HG03521 (cell line): ENCODE measurements at regions not wholly inside any gene's neighbourhood (a gene's known extent, or its start where the extent isn't known, plus 50 kb on each side); places are given as distances from the start of the nearest gene placed in this dataset.

Experiments used
- ATAC-seq: cut with Tn5 transposase; IDR thresholded peaks from one replicate; pipeline ENCODE4 v1.9.1; 2021; ENCODE audit warnings: mild to moderate bottlenecking, moderate library complexity; ENCODE audit not compliant: unreplicated experiment

DNA sequence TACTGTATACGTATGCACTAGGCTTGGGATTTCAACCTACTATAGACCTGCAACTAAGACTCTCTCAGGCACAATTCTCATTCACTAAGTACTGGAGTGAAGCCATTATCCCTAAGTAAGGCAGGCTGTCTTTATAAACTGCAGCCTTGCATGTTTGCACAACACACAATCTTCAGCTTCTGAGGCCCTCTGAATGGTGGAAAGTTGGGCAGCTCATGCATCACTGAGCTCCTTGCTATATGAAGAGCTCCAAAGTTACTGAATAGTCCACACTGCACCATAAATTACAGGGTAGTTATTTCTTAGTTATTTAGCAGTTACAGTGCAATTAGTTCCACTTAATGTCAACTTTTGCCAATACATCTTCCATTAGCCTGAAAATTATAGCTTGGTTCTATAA lies 384.6 kb downstream of the BRINP1 start:
- ATAC-seq, result no peak

DNA sequence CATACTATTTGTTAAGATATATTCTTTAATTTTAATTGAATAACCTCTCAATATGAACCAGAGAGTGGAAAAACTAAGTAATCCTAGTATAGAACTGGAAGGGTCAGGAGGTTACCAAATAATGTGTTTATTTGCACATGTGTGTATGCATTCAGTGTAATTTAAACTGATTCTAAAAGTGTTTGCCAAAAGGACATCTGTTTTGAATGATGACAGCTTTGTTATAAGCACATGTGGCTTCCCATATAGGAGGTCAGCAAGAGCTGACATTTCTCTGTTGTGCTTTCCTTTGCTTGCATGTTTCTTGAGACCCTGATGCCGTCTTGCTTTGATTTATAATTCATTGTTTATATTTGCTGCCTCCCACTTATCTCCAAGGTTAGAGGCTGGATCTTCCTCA lies 383.4 kb downstream of the BRINP1 start:
- no peak for ATAC-seq

DNA sequence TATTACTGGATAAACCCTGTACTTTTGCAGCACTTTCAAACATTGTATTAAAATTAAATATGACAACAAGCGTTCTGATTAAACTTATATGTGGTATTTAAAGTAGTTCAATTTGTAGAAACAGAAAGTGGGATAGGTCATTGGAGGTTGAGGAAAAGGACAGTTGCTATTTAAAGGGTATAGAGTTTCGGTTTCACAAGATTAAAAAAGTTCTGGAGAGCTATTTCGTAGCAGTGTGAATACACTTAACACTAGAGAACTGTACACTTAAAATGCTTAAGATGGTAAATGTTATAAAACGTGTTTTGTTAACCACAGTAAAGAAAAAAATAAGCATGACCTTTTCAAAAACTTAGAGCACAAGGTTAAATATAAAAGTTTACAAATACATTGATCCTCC lies 382.1 kb downstream of the BRINP1 start:
- ATAC-seq, result no peak

DNA sequence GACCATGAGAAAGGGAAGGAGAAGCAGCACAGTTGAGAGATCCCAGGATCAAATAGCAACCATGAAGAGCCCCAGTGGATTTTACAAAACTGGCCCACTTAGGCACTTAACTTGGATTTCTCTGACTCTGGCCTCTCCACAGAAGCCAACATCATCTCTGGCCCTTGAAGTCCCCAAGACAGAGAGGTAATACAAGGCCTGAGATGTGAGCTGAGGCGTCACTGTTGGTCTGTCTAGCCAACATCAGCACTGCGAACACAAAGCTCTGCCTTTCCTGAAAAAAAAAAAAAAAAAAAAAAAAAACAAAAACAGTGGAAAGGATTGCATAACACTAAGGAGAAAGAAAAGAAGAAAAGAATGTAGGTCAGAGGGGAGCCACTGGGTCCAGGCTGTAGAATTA lies 378.3 kb downstream of the BRINP1 start:
- ATAC-seq, result no peak

DNA sequence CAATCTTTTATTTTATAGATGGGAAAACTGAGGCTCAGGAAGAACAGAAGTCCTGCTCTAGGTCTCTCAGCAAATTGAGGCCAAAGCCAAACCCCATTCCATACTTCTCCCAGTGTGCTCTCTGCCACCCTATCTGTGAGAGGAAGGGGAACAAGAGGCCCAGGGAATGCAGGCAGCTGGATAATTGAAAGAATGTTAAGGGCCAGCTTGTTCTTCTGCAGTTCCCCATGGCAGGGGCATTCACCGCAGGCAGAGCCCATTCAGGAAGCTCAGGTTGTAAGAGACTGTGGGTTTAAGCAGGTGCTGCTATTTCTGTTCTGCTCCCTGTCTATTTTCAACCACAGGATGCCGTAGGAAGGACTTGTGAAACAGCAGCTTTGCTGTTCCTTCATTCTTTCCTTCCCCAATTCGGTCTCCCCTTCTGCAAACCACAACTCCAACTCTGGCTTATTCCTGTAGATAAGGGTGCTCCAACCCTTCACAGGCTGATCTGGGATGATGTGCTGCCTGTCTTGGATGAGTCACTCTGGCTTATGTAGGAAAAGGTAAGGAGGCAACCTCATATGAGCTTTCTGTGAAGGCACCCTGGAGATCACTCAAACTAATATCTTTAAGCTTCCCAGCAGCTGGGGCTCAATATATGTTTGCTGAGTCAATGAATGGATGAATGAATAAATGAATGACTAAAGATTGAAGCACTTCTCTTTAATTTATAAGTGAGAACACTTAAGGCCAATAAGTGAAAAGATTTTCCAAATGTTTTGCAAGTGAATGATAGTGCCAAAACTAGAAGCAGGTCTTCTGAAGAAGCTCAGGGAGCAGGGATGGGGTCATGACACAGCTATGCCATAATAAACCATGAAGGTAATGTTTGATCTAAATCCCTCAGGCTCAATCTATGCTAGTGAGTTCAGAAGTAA lies 377.6 kb downstream of the BRINP1 start:
- ATAC-seq, result no peak

DNA sequence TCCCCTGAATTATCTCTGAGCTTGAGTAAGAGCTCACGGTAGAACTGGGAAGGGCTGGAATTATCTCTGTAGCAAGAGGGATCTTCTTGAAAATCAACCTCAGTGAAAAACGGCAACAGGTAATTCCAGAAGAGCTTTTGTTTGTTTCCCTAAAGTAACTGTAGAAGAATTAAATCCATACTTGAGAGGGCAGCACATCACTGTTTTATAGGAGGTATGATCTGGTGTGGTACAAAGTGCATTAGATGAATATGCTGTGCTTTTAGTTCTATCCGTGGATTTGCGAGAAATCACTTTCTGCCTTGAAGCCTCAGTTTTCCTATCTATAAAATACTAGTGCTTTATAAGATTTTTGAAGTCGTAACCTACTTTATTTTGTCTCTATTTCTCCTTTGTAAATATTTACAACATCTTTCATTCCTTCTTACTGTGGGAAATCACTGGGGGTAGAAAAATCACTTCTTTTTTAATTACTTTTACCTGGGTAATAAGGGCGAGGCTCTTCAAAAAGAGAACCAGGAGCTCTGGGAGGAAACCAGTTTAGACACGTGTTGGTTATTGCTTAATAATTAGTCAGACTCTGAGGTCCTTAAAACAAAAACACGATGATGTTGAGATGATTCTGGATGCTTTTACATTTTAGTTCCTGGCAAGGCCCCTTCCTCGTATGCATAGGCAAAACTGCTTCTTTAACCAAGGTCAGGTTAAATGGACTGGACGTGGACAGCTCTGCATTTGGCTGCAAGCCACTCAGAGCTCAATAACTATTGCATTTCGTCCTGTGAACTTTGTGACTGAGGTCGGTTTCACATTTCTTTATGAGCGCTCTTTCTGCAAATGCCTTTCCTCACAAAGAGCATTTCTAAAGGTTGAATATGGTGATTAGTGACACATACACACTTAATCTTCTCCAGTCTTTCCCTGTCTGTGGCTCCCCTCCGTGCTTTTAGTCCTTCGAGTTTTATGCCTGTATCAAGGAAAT lies 376.1 kb downstream of the BRINP1 start:
- no peak for ATAC-seq

GRCh38 chr9:118993965-118994364 lies 375.3 kb downstream of the BRINP1 start:
- no peak for ATAC-seq

GRCh38 chr9:119002491-119002890 lies 366.7 kb downstream of the BRINP1 start:
- no peak for ATAC-seq

DNA sequence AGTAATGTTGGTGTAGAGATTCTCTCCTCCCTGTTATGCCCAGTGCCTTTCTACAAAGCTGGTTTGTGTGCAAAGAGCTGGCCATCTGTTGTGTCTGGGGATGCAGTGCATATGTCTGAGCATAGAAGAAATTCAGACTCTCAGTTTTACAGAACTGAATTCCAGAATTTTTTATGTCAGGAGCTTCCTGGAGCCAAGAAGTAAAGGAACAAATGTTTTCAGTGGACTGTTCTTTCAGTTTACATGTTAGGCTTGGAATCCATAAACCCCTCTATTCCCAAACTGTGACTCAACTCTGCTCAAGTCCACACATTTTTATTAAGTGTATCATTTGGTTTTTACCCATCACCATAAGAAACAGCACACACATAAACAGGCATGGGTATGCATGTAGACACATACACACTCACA lies 366.0 kb downstream of the BRINP1 start:
- no peak for ATAC-seq

- no peak for ATAC-seq
Observed at GRCh38 chr9:119003882-119004617, 365.2 kb downstream of the BRINP1 start.

GRCh38 chr9:119004618-119004990 lies 364.6 kb downstream of the BRINP1 start:
- no peak for ATAC-seq

DNA sequence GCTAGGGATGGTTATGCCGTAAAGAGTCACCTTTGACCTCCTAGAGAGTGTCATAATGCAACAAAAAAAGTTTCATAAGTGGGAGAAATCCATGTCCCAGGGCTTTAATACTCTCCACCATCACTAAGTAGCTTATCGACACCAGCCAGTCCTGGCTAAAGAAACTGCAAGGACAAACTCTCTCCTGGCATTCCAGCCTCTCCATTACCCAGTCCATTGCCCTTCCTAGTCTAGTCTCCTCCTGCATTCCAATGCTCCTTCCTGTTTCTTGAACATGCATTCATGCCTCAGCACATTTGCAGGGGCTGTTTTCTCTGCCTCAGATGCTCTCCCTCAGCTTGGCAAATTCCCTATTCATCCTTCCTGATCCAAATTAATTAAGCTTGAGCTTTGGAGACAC lies 364.1 kb downstream of the BRINP1 start:
- no peak for ATAC-seq

GRCh38 chr9:119009249-119009648 lies 360.0 kb downstream of the BRINP1 start:
- no peak for ATAC-seq

- no peak for ATAC-seq
Observed at GRCh38 chr9:119020284-119020683, 349.0 kb downstream of the BRINP1 start.

- no peak for ATAC-seq
Observed at GRCh38 chr9:119020730-119021333, 348.4 kb downstream of the BRINP1 start.

DNA sequence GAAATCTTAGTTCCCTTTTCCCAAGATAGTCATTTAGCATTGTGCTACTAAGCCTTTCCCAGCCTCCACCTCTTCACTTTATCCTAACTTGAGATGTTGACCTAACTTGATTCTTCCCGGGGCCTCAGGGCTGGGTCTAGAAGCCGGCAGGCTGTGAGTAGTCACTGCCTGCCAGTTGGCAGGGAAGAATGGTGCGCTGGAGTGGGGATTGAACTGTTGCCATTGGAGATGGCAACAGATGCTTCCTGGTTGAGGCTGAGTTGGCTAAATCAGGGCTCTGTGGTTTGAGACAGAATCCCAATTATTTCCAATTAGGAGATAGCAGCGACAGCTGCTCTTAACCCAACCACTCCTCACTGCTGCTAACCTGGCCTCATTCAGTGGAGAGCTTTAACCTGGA lies 343.1 kb downstream of the BRINP1 start:
- no peak for ATAC-seq

GRCh38 chr9:119027901-119028699 lies 341.1 kb downstream of the BRINP1 start:
- no peak for ATAC-seq

DNA sequence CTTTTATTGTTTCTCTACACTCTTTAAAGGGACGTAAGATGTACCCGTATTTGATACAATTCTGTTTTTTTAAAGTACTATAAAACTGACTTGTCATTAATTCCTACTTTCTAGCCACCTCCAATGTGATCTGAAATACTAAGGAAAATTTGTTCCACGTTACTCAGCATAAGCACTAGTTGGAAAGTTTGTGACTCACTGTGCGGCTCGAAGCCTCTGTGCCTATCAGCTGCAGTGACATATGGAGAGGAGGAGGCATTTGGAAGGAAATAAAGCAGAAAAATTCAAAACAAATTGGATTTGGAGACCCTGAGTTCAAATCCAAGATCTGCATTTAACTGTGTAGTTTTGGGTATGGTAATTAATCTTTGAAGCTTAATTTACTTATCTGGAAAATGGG lies 339.3 kb downstream of the BRINP1 start:
- no peak for ATAC-seq

GRCh38 chr9:119033596-119033995 lies 335.6 kb downstream of the BRINP1 start:
- ATAC-seq, result no peak

DNA sequence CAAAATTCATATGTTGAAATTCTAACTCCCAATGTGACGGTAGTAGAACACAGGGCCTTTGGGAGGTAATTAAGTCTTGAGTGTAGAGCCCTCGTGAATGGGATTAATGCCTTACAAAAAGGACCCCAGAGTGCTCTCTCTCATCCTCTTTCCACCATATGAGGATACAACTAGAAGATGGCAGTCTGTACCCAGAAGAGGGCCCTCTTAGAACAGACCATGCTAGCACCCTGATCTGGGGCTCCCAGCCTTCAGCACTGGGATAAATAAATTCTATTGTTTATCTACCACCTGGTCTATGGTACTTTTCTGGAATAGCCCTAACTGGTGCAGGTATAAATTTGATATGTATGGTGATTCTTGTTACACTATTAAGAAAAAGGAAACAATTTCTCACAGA lies 332.3 kb downstream of the BRINP1 start:
- no peak for ATAC-seq
